ENCODE measurements at regions not wholly inside any gene's neighbourhood (a gene's known extent, or its start where the extent isn't known, plus 50 kb on each side); places are given as distances from the start of the nearest gene placed in this dataset.

DNA sequence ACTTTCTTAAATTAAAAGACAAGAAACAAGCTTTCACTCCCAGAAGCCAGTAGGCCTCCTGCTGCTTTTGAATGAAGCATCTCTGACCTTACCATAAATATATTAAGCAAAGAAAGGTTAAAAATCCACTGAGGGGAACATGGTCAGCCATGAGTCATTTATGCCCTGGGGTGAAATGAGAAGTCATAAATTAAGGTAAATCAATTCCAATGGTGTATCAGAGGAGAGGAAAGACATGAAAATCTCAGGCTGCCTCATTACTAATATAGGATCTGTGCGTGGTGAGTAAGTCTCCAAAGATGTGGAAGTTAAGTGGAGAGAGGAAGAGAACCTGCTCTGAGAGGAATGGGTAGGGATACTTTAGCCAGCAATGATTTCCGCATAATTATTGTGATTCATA lies 292.3 kb upstream of the CHAC2 start:
- Histone ChIP-seq H3K4me1 (no peaks in the 10 kb centered on the region), H3K9me3 (no peaks in the 10 kb centered on the region), H3K27me3 (no peaks in the 10 kb centered on the region), H3K4me3 (no peak overlapping the region), H3K27ac (no peak overlapping the region), H3K36me3 (no peaks in the 10 kb centered on the region)
- TF ChIP-seq, protein P1, sequence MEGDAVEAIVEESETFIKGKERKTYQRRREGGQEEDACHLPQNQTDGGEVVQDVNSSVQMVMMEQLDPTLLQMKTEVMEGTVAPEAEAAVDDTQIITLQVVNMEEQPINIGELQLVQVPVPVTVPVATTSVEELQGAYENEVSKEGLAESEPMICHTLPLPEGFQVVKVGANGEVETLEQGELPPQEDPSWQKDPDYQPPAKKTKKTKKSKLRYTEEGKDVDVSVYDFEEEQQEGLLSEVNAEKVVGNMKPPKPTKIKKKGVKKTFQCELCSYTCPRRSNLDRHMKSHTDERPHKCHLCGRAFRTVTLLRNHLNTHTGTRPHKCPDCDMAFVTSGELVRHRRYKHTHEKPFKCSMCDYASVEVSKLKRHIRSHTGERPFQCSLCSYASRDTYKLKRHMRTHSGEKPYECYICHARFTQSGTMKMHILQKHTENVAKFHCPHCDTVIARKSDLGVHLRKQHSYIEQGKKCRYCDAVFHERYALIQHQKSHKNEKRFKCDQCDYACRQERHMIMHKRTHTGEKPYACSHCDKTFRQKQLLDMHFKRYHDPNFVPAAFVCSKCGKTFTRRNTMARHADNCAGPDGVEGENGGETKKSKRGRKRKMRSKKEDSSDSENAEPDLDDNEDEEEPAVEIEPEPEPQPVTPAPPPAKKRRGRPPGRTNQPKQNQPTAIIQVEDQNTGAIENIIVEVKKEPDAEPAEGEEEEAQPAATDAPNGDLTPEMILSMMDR (IDR thresholded peaks at IDR 0.05) = no peak
- TF ChIP-seq POLR2A (IDR thresholded peaks at IDR 0.05) = no peak
- DNase-seq = no peak
- intact Hi-C loops (cut with DNase I; ENCODE audit: low total_unique reads) = no loop called here

DNA sequence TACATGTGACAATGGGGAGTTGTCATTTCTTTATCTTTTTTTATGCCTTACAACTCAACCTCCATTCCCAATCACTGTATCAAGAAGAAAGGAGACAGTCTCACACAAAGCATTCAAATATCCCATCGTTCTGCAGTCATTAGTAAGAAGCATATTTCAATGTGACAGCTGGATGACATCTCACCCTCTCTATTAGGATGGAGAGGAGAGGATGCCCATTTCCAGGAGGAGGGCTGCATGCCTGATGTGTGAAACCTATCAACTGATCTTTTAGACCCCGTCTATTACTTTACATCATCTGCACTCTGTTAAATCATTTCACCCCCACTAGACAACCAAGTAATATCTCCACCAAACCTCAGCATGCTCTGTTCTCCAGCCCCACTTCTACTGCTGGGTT lies 292.7 kb upstream of the CHAC2 start:
- Histone ChIP-seq H3K27ac (no peak overlapping the region), H3K36me3 (no peaks in the 10 kb centered on the region), H3K4me1 (no peaks in the 10 kb centered on the region), H3K9me3 (no peaks in the 10 kb centered on the region), H3K4me3 (no peak overlapping the region), H3K27me3 (no peaks in the 10 kb centered on the region)
- no peak for DNase-seq
- intact Hi-C loops (cut with DNase I; ENCODE audit: low total_unique reads) = no loop called here
- TF ChIP-seq, protein P1 (IDR thresholded peaks at IDR 0.05) = no peak

DNA sequence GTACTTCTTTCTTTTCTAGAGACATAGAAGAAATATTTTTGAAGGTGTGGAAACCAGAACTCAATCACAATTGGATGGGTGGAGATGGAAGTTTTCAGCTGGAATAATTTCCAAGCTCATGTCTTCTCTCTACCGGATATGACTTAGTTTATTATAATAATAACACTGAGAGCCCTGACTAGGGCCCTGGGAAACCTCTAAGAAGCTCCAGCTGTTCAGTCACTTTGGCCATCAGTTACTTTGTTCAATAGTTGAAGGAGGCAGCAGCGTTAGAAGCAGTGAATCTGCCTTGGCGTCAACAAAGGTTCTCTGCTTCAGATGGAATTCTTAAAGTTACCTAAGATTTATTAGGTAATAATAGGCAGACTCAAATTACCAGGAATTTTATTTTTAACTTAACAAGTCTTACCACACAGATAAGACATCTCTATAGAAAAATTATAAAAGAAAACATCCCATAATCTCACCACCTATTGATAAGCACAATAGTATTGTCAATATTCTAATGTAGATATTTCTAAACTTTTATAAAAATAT lies 293.8 kb upstream of the CHAC2 start:
- no peaks in the 10 kb centered on the region for H3K4me1 ChIP-seq
- no peaks in the 10 kb centered on the region for H3K27me3 ChIP-seq
- no peak for TF ChIP-seq POLR2A (IDR thresholded peaks at IDR 0.05)
- TF ChIP-seq, protein P1 (IDR thresholded peaks at IDR 0.05) = no peak
- H3K9me3 ChIP-seq = no peaks in the 10 kb centered on the region
- intact Hi-C loops (cut with DNase I; ENCODE audit: low total_unique reads) = no loop called here
- H3K36me3 ChIP-seq = no peaks in the 10 kb centered on the region
- H3K27ac ChIP-seq = no peak overlapping the region
- no peak for DNase-seq
- no peak overlapping the region for H3K4me3 ChIP-seq

DNA sequence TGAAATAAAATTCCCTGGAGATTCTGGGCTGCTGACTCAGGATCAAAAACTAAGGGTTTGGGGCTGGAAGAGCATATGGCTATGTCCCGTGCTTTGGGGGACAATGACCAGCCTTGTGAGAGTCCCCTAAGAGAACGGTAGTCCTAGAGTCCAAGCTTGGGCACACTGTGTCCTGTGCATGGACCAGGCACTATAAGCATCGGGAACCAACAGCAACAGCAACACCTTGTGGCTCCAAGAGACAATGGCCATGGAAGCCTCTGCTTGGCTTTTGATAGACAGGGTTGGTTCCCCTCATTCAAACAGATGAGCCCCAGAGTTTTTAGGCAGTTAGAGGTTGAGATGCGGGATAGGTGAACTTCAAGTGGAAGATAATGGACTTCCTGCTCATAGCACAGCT lies 294.4 kb upstream of the CHAC2 start:
- H3K27me3 ChIP-seq = no peaks in the 10 kb centered on the region
- no peaks in the 10 kb centered on the region for H3K36me3 ChIP-seq
- no peaks in the 10 kb centered on the region for H3K9me3 ChIP-seq
- no peak for DNase-seq
- intact Hi-C loops (cut with DNase I; ENCODE audit: low total_unique reads) = no loop called here
- H3K27ac ChIP-seq = no peak overlapping the region
- H3K4me1 ChIP-seq = no peaks in the 10 kb centered on the region
- TF ChIP-seq POLR2A (IDR thresholded peaks at IDR 0.05) = no peak
- TF ChIP-seq, protein P1 (IDR thresholded peaks at IDR 0.05) = no peak
- no peak overlapping the region for H3K4me3 ChIP-seq

DNA sequence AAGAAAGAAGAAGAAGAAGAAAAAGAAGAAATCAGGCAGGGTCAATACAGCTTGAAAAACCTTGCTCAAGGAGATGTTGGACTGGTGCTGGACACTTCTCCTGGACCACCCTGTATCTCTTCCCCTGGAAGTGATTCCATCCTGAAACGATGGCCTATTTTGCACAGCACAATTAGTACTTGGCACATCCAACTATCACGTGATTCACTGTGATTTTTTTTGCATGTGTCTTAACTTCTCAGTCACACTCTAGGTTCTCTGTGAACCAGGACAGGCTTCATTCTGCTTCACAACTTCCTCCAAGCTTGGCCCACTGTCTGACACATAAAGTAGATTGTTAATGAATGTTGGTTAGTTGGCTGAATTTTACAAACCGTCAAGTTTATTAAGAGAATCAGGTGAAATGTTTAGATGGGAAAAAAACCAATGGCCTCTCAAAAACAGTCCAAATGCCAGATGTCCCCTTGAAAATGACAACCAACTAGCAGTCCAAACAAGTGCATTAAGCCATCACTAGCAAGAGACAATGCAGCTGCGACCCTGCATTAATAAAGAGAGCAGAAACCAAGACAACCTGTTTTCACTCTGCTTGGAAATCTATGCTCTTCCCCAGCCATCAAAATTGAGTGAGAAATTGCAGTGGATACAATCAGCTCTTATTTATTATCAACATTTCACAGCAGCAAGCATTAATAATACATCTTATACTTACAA lies 300.0 kb upstream of the CHAC2 start:
- H3K36me3 ChIP-seq = no peaks in the 10 kb centered on the region
- no peaks in the 10 kb centered on the region for H3K4me1 ChIP-seq
- intact Hi-C loops (cut with DNase I; ENCODE audit: low total_unique reads) = no loop called here
- no peak for DNase-seq
- H3K27me3 ChIP-seq = no peaks in the 10 kb centered on the region
- H3K27ac ChIP-seq = no peak overlapping the region
- TF ChIP-seq, protein P1 (IDR thresholded peaks at IDR 0.05) = no peak
- no peak for TF ChIP-seq POLR2A (IDR thresholded peaks at IDR 0.05)
- no peaks in the 10 kb centered on the region for H3K9me3 ChIP-seq
- no peak overlapping the region for H3K4me3 ChIP-seq
